ENCODE measurements at regions not wholly inside any gene's neighbourhood (a gene's known extent, or its start where the extent isn't known, plus 50 kb on each side); places are given as distances from the start of the nearest gene placed in this dataset.
A peak's percentile ranks its signal among the peaks of the same experiment; 100 is the strongest.

GRCh38 chr6:14767226-14767625 lies 478.6 kb upstream of the JARID2 start:
- H3K27ac ChIP-seq = no peak overlapping the region
- no peaks in the 10 kb centered on the region for H3K36me3 ChIP-seq
- DNase-seq = peak in 1 of 2 donors; percentile 19
- H3K4me1 ChIP-seq = peaks cover 0 to 39% (median 26%) of the 10 kb centered on the region in 9 donors
- TF ChIP-seq CTCF (IDR thresholded peaks at IDR 0.05) = no peak
- no peaks in the 10 kb centered on the region for H3K9me3 ChIP-seq
- ATAC-seq = no peak
- WGBS, 2 donors = 41 to 63% methylated on average over 5 of the region's 5 CpGs
- no peaks in the 10 kb centered on the region for H3K27me3 ChIP-seq
- H3K4me3 ChIP-seq = no peak overlapping the region
- intact Hi-C loops (cut with DNase I) = no loop called here

GRCh38 chr6:14770040-14770439 lies 475.8 kb upstream of the JARID2 start:
- DNase-seq (no peak), ATAC-seq (no peak)
- Histone ChIP-seq H3K27ac (no peak overlapping the region), H3K27me3 (no peaks in the 10 kb centered on the region), H3K4me3 (no peak overlapping the region), H3K9me3 (peaks cover 0 to 4% (median 0%) of the 10 kb centered on the region in 11 donors), H3K4me1 (peaks cover 0 to 39% (median 26%) of the 10 kb centered on the region in 9 donors), H3K36me3 (no peaks in the 10 kb centered on the region)
- TF ChIP-seq CTCF (IDR thresholded peaks at IDR 0.05) = no peak
- 71 to 77% methylated on average over 3 of the region's 3 CpGs for WGBS, 2 donors
- intact Hi-C loops (cut with DNase I) = no loop called here

GRCh38 chr6:14770572-14770971 lies 475.3 kb upstream of the JARID2 start:
- TF ChIP-seq CTCF (IDR thresholded peaks at IDR 0.05) = no peak
- ATAC-seq (peak in 7 of 8 donors; percentile 61 to 89 (median 77)), DNase-seq (peak in 1 of 2 donors; percentile 21)
- H3K36me3 ChIP-seq = no peaks in the 10 kb centered on the region
- H3K9me3 ChIP-seq = peaks cover 0 to 7% (median 0%) of the 10 kb centered on the region in 11 donors
- intact Hi-C loops (cut with DNase I) = no loop called here
- no peaks in the 10 kb centered on the region for H3K27me3 ChIP-seq
- 35 to 37% methylated on average over 6 of the region's 6 CpGs for WGBS, 2 donors
- peaks cover 0 to 39% (median 26%) of the 10 kb centered on the region in 9 donors for H3K4me1 ChIP-seq
- H3K4me3 ChIP-seq = no peak overlapping the region
- no peak overlapping the region for H3K27ac ChIP-seq

GRCh38 chr6:14771016-14771415 lies 474.9 kb upstream of the JARID2 start:
- Histone ChIP-seq H3K27me3 (no peaks in the 10 kb centered on the region), H3K27ac (no peak overlapping the region), H3K36me3 (no peaks in the 10 kb centered on the region), H3K4me1 (peaks cover 0 to 39% (median 25%) of the 10 kb centered on the region in 9 donors), H3K9me3 (peaks cover 0 to 12% (median 0%) of the 10 kb centered on the region in 11 donors), H3K4me3 (no peak overlapping the region)
- intact Hi-C loops (cut with DNase I) = no loop called here
- 58 to 65% methylated on average over 3 of the region's 3 CpGs for WGBS, 2 donors
- DNase-seq (no peak), ATAC-seq (peak in 3 of 8 donors; percentile 8 to 27 (median 22))
- TF ChIP-seq CTCF (IDR thresholded peaks at IDR 0.05) = no peak
